GM18867 (cell line): ENCODE measurements at regions not wholly inside any gene's neighbourhood (a gene's known extent, or its start where the extent isn't known, plus 50 kb on each side); places are given as distances from the start of the nearest gene placed in this dataset.

Experiments
- ATAC-seq: cut with Tn5 transposase; IDR thresholded peaks from one replicate; pipeline ENCODE4 v1.9.1; 2021; ENCODE audit warnings: mild to moderate bottlenecking, moderate library complexity; ENCODE audit not compliant: unreplicated experiment

- no peak for ATAC-seq
These were observed 175.6 kb downstream of the FOXA2 start for GRCh38 chr20:22408521-22409402.

- ATAC-seq = no peak
These were observed 176.9 kb downstream of the FOXA2 start for GRCh38 chr20:22407237-22408193.

GRCh38 chr20:22404419-22405170 lies 179.8 kb downstream of the FOXA2 start:
- ATAC-seq = no peak

- ATAC-seq = peak; percentile 76
These were observed 180.6 kb downstream of the FOXA2 start for GRCh38 chr20:22403632-22404361.

- ATAC-seq = peak; percentile 8
These were observed 181.2 kb downstream of the FOXA2 start for GRCh38 chr20:22403022-22403631.

- no peak for ATAC-seq
These were observed 181.8 kb downstream of the FOXA2 start for GRCh38 chr20:22402550-22402949.

GRCh38 chr20:22400440-22400839 lies 183.9 kb downstream of the FOXA2 start:
- no peak for ATAC-seq

GRCh38 chr20:22394583-22394982 lies 189.8 kb downstream of the FOXA2 start:
- ATAC-seq = no peak

GRCh38 chr20:22390543-22390903 lies 193.8 kb downstream of the FOXA2 start:
- no peak for ATAC-seq

GRCh38 chr20:22389836-22390542 lies 194.4 kb downstream of the FOXA2 start:
- ATAC-seq = no peak

GRCh38 chr20:22387452-22387851 lies 196.9 kb downstream of the FOXA2 start:
- ATAC-seq = peak; percentile 68

GRCh38 chr20:22386306-22386623 lies 198.1 kb downstream of the FOXA2 start:
- ATAC-seq = no peak

GRCh38 chr20:22385602-22386305 lies 198.6 kb downstream of the FOXA2 start:
- no peak for ATAC-seq

GRCh38 chr20:22384978-22385377 lies 199.4 kb downstream of the FOXA2 start:
- no peak for ATAC-seq

- ATAC-seq = no peak
These were observed 201.2 kb downstream of the FOXA2 start for GRCh38 chr20:22383156-22383555.

- ATAC-seq = peak; percentile 75
These were observed 201.6 kb downstream of the FOXA2 start for GRCh38 chr20:22382742-22383141.

- no peak for ATAC-seq
These were observed 202.5 kb downstream of the FOXA2 start for GRCh38 chr20:22381812-22382416.

GRCh38 chr20:22379472-22379871 lies 204.9 kb downstream of the FOXA2 start:
- ATAC-seq = no peak
